ENCODE measurements at regions not wholly inside any gene's neighbourhood (a gene's known extent, or its start where the extent isn't known, plus 50 kb on each side); places are given as distances from the start of the nearest gene placed in this dataset.

DNA sequence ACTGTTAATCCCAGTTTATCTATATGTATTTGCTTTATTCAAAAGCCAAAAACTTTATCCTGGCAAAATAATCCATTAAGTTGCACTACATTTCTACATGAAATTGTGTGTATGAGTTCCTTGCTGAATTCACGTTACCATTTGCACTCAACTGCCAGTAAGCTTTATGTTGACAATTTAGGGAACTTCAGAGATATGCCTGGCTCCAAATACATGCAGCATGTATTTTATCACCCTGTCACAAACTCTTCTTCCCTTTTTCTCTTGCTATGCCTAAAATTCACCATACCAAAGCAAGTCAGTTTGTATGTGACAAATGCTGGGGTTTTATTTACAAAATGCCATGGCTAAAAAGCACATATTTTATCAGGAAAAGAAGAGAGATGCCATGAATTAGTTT, 157.6 kb upstream of the CDH2 start:
- Histone ChIP-seq H3K27ac (no peak overlapping the region), H3K4me2 (no peak overlapping the region)
- peaks cover 11% of the 10 kb centered on the region for H3K4me1 Mint-ChIP-seq

GRCh38 chr18:28332071-28332470, 155.1 kb upstream of the CDH2 start:
- H3K79me2 ChIP-seq (ENCODE audit: low read depth) = no peaks in the 10 kb centered on the region
- H3K4me1 Mint-ChIP-seq = peaks cover 11% of the 10 kb centered on the region
- H3K27ac ChIP-seq = no peak overlapping the region
- H3K9me3 Mint-ChIP-seq = peaks cover 2% of the 10 kb centered on the region
- H3K4me2 ChIP-seq = no peak overlapping the region
- no peaks in the 10 kb centered on the region for H3K9me3 ChIP-seq (ENCODE audit: low read depth)
- H2AFZ ChIP-seq (replicated peaks) = no peak overlapping the region
- no peak overlapping the region for H3K27ac Mint-ChIP-seq
- no peak overlapping the region for H3K4me3 ChIP-seq
- peaks cover 3% of the 10 kb centered on the region for H3K27me3 Mint-ChIP-seq (ENCODE audit: insufficient read depth, low read depth)
- no peaks in the 10 kb centered on the region for H3K36me3 ChIP-seq
- no peaks in the 10 kb centered on the region for H4K20me1 ChIP-seq (ENCODE audit: low read depth)
- H3K9ac ChIP-seq = no peak overlapping the region
- DNase-seq (ENCODE audit: low spot score) = no peak
- peaks cover 9% of the 10 kb centered on the region for H3K4me1 ChIP-seq
- no peak overlapping the region for H3K4me3 Mint-ChIP-seq
- H3K27me3 ChIP-seq = no peaks in the 10 kb centered on the region
- H3K36me3 Mint-ChIP-seq = no peaks in the 10 kb centered on the region
- TF ChIP-seq EZH2phosphoT487 (IDR thresholded peaks at IDR 0.05) = no peak
- TF ChIP-seq CTCF (IDR thresholded peaks at IDR 0.05) = no peak
- TF ChIP-seq EZH2 (IDR thresholded peaks at IDR 0.05) = no peak
- H3F3A ChIP-seq (ENCODE audit: low read depth) = no peaks in the 10 kb centered on the region

More for the DNA sequence above, 157.6 kb upstream of the CDH2 start:
- peaks cover 2% of the 10 kb centered on the region for H3K9me3 Mint-ChIP-seq
- H3K79me2 ChIP-seq (ENCODE audit: low read depth) = no peaks in the 10 kb centered on the region
- H3K4me3 Mint-ChIP-seq = no peak overlapping the region
- H3K27me3 Mint-ChIP-seq (ENCODE audit: insufficient read depth, low read depth) = peaks cover 3% of the 10 kb centered on the region
- no peak for TF ChIP-seq EZH2phosphoT487 (IDR thresholded peaks at IDR 0.05)
- no peak for TF ChIP-seq EZH2 (IDR thresholded peaks at IDR 0.05)
- no peak for TF ChIP-seq CTCF (IDR thresholded peaks at IDR 0.05)
- H3K27ac Mint-ChIP-seq = no peak overlapping the region
- H3K9ac ChIP-seq = no peak overlapping the region
- no peaks in the 10 kb centered on the region for H3K9me3 ChIP-seq (ENCODE audit: low read depth)
- DNase-seq (ENCODE audit: low spot score) = no peak
- no peak overlapping the region for H2AFZ ChIP-seq (replicated peaks)
- no peaks in the 10 kb centered on the region for H3K27me3 ChIP-seq
- H3K4me1 ChIP-seq = peaks cover 9% of the 10 kb centered on the region
- H3F3A ChIP-seq (ENCODE audit: low read depth) = no peaks in the 10 kb centered on the region
- H3K36me3 Mint-ChIP-seq = no peaks in the 10 kb centered on the region
- H3K4me3 ChIP-seq = no peak overlapping the region
- H3K36me3 ChIP-seq = no peaks in the 10 kb centered on the region
- no peaks in the 10 kb centered on the region for H4K20me1 ChIP-seq (ENCODE audit: low read depth)

GRCh38 chr18:28331551-28331950, 154.6 kb upstream of the CDH2 start:
- Histone ChIP-seq H3K9me3 (ENCODE audit: low read depth) (no peaks in the 10 kb centered on the region), H3K79me2 (ENCODE audit: low read depth) (no peaks in the 10 kb centered on the region), H3K9ac (no peak overlapping the region), H3K27me3 (no peaks in the 10 kb centered on the region), H4K20me1 (ENCODE audit: low read depth) (no peaks in the 10 kb centered on the region), H3K4me3 (no peak overlapping the region), H3F3A (ENCODE audit: low read depth) (no peaks in the 10 kb centered on the region), H2AFZ (replicated peaks) (no peak overlapping the region), H3K36me3 (no peaks in the 10 kb centered on the region), H3K27ac (no peak overlapping the region), H3K4me1 (peaks cover 9% of the 10 kb centered on the region), H3K4me2 (no peak overlapping the region)
- Mint-ChIP-seq H3K9me3 (peaks cover 2% of the 10 kb centered on the region), H3K27me3 (ENCODE audit: insufficient read depth, low read depth) (peaks cover 3% of the 10 kb centered on the region), H3K27ac (peak overlapping the region; percentile 1), H3K36me3 (no peaks in the 10 kb centered on the region), H3K4me3 (no peak overlapping the region), H3K4me1 (peaks cover 11% of the 10 kb centered on the region)
- TF ChIP-seq EZH2 (IDR thresholded peaks at IDR 0.05) = no peak
- no peak for TF ChIP-seq CTCF (IDR thresholded peaks at IDR 0.05)
- TF ChIP-seq EZH2phosphoT487 (IDR thresholded peaks at IDR 0.05) = no peak
- DNase-seq (ENCODE audit: low spot score) = no peak
